HG02870 (cell line): ENCODE measurements at regions not wholly inside any gene's neighbourhood (a gene's known extent, or its start where the extent isn't known, plus 50 kb on each side); places are given as distances from the start of the nearest gene placed in this dataset.

Source experiments
- ATAC-seq: cut with Tn5 transposase; IDR thresholded peaks from one replicate; pipeline ENCODE4 v1.9.1; 2021; ENCODE audit warnings: mild to moderate bottlenecking, moderate library complexity; ENCODE audit not compliant: unreplicated experiment

DNA sequence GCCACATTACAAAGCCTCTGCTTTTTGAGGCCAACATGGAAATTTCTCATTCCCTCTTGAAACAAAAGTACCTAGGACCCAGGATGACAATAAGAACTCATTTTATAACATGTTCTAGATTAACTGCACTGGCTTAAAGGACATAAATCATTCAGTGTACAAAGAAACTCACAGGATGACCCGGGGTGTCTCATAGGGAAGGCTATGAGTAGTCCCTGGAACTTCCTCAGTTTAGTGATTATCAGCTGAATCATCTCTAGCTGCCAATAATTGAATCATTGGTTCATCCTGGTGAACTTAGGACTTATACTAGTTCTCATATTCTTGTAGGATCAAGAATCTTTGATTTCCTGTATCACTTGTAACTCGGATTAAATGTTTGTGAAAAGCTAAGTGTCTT, 95.8 kb upstream of the WDR1 start:
- ATAC-seq = no peak

DNA sequence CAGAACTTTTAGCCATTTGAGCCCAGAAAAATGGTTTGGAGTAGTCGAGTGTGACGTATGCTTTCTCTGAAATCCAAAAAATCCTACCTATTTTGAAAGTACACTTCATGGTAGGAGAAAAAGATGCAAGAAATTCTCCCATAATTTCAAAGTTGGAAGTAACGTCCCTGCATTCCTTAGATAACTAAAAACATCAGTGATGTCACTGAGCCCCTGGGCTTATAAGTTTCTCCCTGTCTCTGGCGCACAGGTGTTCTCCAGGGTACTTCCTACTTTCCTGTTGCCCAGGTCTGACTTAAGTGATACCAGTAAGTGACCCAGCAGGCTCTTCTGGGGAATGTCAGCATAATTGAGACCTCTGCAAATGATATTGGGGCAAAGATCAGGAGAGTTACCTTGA, 90.5 kb upstream of the WDR1 start:
- no peak for ATAC-seq

DNA sequence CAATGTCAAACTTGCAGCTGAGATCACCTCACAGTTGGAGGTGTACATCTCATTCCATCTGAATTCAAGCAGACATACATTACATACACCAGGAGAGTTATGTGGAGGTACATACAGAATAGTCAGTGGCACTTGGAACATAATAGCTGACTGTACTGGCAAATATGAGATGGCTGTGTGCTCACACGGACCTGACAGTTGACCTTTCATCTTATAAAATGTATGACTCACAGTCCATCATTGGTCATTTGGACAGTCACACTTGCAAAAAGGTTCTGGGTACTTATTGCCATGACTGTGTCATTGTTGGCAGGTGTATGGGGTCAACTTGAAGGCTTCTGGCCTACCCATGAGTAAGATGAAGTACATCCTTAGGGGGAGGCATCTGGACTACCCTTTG, 88.6 kb upstream of the WDR1 start:
- ATAC-seq = no peak

DNA sequence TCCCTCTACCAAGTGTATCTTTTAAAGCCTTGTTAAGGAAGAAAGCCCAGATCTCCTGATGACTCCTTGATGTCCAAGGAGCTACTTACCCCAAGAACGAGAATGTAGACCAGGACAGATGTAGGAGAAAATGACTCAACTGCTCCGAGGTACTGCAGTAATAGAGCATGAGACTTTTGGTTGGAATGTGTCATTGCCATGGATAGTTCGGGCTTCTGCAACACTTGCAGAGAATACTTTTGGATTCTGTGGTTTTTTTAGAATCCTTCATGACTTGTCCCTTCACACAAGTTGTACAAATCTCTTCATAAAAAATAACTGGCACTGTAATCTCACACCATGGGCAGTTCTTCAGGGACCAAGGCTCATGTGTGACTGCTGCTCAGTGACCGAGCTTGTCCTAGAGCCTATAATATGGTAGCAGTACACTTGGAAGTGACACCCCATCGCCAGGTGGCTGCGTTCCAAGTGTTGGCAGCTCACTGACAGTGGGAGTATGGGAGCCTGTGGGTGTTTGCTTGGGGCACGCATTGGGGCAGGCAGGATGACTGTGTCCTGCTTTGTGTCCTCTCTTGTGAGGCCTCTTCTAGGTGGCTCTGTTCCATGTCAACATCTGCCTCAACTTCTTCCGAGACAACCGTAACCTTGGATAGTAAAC, 87.9 kb upstream of the WDR1 start:
- no peak for ATAC-seq

DNA sequence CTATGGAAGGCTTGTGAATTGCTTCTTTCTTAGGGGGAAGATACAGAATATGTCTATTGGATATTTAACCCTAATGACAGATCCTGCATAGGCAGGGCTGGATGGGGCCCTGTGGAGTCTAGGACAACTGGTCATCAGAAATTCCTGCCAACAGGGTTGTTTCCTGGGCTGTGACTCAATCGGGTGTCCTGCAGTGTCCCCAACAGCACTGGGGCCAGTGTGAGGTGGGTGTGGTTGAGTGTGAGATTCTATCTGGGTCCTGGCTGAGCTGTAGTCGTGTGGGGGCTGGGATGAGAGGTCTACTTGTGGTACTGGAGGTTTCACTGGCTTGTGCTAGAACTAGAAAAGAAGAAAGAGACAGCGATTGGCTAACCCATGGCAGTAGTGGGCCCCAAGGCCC, 87.3 kb upstream of the WDR1 start:
- no peak for ATAC-seq

DNA sequence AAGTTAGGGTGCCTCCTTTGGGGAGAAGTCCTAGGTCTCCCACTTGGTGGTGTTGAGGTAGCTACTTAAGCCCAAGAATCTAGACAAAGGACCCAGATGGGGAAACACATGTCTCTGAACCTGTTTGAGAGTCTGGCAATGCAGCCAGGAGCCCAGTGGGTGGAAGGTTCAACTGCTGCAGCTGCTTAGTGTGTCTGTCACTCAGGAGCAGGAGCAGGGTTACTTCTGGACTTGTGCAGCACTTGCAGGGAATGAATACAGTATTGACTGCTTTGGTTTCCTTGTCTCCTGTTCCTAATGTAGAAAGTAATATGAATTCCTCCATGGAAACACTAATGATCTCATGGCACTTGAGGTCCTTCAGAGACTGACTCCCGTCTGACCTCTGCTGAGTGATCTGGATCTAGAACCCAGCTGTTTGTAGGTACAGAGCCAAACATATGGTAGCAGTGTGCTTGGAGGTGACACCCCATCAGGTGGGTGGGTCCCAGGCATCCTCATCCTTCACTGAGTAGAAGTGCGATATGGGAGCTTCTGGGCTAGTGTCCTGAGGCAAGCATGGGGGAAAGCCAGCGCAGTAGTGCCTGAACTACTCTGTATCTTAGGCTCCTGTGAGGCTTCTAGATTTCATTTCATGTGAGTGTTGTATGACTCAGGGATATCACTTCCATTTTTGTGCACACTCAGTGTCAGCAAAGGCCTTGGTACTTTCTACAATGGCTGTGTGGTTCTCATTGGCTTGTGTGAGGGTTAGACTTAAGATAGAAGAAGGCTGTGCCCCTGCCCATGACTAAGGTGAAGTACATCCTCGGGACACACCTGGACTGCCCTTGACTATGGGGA, 85.0 kb upstream of the WDR1 start:
- no peak for ATAC-seq

DNA sequence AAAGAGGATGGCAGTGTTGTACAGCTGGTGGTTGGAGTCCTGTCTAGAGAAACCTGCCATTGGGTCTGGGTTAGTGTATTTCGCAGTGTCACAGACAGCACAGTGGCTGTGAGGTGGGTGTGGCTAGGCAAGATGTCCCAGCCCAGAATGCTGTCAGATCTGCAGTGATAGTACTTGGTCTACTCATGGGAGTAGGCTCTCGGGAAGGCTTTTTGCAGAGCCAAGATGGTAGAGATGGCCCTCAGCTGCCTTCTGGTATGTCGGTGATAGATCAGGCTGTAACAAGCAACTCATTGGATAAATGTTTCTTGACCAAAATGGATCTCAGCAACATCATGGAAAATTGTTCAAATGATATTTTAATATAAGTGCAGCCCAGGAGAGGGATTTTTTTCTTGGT, 84.3 kb upstream of the WDR1 start:
- no peak for ATAC-seq

DNA sequence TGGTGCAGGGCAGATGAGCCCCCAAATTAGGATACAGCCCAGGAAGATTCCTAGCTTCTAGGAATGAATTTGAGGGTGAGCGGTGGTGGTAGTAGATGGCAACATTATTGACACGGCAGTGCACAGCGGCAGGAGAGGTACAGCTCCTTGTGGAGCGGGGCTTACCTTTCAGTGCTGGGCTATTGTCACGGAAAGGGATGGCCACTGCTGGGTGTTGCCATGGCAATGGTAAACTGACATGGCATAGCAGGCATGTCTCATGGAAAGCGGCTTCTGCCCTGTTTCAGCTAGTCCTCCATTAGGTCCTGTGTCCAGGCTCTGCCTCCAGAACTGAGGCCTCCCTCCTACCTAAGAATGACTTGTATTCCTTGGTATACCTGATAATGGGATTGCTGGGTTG, 81.8 kb upstream of the WDR1 start:
- ATAC-seq = no peak

DNA sequence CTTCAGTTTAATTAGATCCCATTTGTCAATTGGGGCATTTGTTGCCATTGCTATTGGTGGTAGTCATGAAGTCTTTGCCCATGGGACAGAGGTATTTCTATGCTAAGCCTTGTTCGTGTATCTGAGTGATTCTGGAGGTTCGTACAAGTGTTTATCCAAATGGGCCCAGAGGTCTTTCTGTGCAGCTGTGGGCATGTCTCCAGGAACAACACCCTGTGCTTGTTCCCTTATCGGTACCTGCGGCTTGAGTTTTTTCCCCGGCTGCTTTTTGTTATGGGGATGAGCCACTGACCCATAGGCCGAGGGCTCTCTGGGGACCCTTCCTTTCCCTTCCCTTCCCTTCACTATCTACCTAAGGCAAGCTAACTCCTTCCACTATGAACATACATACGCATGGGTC, 81.4 kb upstream of the WDR1 start:
- no peak for ATAC-seq

DNA sequence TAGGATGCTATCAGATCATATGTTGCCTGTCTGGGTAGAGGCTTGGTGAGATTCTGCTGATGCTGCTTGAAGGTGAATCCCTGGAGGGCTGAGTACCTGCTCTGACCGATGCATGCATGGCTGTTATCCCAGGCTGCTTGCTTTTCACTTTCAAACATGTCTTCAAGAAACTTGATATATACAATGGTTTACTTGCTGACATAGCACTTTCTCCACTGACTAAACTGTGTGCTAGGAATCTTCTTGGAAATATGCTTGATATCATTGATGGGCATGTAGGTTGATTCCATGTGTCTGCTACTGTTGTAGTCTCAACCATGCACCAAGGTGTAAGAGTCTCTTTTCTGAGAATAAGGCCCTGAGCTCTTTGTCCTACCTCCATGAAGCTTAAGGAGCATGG, 79.6 kb upstream of the WDR1 start:
- ATAC-seq = no peak

DNA sequence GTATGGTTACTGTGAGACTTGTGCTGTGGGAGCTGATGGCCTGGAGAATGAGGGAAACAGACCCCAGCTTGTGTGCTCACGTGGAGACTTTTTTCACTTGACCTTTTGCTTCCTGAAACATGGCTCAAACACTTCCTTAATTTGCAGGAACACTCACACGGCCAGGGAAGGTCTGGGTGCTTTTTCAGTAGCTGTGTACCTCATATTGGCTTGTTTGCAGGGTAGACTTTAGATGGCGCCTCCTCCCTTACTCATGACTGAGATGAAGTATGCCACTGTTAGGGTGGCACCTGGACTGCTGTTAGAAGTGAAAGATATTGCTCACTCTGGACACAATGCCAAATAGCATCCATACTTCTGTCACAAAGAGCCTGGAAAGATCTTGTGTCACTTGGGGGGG, 75.7 kb upstream of the WDR1 start:
- no peak for ATAC-seq

DNA sequence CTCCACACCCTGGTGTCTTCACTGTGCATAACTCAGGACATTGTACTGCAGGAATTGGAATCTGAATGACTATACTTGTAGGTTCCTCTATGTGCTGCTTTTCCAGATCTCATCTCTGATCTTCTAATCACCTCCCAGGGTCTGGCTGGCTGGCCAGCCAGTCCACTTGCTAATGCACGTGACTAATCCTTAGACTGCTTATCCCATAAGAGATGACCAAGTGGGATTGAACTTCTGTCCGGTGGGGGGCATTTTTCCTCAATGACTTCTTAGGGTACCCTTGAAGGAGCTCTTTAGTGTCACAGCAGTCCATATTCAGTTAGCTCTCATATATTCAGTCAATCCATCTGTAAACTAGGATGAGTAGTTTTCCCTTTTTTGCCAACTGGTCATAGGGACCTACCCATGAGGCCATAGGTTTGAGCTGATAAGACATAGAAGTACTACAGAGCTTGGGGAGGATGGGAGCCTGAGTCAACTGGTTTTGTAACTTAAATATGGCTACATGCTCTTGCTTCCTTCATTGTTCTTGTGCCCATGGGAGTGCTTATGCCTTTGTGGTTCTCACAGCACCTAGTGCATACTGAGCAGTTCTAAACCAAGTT, 71.9 kb upstream of the WDR1 start:
- no peak for ATAC-seq

DNA sequence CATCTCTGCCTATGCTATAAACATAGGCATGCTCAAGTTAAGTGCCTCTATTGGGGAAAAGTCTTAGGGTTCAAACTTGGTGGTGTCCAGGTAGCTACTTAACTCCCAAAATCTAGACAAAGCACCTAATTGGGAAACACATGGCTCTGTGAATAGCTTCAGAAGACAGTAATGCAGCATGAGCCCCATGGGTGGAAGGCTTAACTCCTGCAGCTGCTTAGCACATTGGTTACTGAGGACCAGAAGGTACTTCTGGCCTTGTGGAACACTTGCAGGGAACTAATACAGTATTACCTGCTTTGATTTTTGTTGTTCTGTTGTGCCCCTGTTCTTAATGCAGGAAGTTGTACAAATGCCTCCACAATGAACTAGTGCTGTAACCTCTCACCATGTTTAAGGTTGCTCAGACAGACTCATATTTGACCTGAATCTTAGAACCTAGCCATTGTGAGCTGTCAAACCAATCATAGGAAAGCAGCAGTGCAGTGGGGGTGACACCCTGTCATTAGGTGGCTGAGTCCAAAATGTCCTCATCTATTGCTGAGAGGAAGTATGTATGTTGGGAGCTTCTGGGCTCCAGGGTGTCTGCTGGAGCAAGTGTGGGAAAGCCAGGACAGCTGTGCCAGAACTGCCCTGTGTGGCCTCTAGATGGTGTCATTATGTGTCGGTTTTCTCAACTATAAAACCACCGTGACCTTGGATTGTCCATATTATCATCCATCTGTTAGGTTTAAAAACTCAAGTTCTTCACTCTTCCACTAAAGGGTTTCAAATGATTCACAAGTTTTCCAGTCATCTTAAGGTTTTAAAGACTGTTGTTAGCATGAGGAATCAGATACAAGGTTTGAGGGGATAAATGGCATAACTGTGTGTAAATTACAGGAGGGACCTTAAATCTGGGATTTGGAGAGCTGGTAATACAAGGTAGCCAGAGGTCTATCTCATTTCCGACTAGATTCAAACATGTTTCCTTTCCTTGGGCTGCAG, 69.9 kb upstream of the WDR1 start:
- no peak for ATAC-seq

DNA sequence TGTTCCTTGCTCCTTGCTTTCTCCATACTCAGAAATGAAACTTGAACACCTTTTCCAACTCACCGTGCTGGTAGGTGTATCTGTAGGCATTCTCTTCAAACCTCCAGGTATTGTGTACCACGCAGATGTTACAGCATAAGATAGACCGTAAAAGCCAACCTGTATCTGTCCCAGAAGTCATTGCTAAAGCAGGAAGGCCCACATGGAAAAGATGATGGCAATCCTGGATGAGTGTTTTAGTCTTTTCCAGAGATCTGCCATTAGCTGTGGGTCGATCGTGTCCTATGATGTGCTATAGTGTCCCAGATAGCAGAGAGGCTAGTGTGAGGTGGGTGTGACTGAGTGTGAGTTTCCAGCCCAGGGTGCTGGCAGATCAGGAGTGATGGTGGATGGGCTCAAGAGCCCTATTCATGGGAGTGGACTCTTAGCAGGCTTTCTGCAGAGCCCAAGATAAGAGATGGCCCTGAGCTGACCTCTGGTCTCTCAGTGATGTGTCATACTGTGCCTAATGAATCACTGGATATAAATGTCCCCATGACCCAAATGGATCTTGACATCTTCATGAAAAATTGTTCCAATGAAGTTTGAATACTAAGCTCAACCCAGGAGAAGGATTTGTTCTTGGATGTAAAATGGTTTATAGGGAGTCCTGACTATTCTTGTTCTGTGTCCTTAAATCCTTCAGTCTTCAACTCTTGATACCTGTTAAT, 69.1 kb upstream of the WDR1 start:
- ATAC-seq = no peak

DNA sequence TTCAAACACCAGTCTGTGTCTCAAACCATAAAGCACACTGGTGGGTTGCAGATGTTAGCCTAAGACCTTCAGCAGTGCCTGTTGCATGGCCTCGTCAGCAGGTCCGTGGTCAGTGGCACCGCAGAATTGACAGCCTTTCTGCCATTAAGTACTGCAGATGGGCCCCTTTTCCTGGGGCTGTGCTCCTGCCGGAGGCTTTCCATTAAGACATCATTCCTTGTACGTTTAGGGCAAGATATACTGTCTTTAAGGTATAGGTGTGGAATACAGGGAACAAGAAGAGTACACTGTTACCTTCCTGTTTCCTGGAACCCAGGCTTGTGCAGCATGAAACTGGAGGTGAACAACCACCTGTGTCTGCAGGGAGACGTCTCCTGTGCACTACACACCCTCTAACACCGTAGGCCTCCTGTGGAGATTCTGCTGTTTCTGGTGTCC, 67.9 kb upstream of the WDR1 start:
- no peak for ATAC-seq

DNA sequence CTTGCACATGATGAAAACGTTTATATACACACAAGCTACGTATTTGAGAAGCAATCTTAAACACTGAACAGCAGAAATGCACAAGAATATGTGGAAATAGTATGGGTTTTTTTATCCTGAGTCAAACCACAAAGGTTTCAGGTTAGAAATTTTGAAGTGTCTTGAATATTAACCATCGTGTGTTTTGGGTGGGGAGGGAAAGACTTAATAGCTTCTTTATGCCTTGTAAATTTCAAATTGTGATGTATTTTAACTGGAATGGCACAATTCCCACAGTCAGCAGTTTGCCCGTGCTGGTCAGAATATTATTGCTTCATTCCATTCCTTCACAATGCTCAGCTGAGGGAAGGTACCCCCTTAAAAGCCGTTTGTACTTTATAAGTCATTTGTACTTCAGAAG, 67.4 kb upstream of the WDR1 start:
- no peak for ATAC-seq

DNA sequence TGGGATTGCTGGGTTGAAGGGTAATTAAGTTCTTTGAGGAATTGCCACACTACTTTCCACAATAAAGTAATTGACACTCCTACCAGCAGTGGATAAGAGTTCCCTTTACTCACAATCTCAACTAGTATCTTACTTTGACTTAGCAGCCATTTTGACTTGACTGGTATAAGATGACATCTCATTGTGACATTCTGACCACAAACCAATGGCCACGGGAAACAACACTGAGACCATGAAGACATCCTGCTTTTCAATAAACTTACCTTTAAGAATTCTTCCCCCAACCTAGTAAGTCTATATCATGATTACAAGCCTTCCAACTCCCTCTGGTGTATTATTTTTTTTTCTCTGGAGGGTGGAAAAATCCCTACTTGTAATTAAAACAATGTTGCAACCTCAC, 66.9 kb upstream of the WDR1 start:
- ATAC-seq = no peak

DNA sequence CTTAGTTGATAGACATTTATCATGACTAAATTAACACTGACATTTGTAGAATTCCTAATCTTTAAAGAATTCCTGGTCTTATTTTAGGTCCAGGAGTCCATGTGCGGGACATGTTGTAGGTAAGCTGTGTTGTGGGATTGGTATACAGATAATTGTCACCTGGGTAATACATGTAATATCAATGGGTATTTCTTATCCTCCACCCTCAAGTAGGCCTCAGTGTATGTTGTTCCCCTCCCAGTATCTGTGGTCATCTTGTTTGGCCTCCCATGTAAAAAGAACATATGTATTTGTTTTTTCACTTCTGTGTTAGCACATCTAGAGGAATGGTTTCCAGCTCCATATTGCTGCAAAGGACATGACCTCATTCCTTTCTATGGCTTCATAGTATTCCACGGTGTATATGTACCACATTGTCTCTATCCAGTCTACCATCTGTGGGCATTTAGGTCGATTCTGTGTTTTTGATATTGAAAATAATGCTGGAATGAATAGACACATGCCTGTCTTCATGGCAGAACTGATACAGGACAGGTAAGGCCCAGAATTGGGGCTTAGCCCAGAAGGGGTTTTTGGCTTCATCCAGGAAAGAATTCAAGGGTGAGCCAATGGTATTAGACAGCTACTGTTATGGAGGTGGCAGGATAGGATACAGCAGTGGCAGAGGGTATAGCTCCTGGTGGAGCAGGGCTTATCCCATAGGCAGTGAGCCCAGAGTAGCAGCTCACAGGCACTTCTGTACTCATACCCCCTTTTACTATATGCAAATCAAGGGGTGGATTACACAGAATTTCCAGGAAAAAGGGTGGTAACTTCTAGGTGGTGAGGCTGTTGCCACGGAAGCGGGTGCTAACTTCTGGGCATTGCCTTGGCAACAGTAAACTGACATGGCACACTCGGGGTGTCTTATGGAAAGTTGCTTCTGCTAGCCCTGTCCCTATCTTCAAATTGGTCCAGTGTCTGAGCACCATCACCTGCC, 66.1 kb upstream of the WDR1 start:
- no peak for ATAC-seq

DNA sequence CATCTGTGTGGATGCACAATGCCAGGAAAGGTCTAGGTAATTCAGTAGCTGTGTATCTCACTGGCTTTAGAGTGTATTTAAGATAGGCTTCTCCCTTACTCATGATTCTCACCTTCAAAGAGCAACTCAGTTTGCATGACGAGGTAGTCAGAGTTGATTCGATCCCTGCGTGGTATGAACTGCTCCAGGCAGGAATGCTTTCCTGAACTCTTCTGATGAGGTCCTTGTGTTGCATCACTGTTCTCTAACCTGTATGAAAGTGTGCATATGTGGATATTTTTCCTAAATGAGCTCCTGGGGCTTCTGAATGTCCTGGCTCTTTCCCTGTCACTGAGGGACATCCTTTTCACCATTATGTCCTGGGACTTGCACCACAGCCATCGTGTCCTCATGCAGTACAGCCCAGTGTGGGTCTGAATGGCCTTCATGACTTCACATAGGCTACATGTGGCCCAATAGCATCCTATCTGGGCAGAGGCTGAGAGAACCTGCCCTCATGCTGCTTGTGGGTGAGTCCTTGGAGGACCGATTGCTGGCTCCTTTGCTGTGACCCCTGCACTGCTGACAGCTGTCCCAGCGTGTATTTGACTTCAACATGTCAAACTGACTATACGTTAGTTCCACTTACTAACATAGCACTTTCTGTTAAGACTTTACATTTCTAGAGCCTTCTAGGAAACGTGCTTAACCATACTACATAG, 65.3 kb upstream of the WDR1 start:
- ATAC-seq = no peak
